ENCODE measurements at regions not wholly inside any gene's neighbourhood (a gene's known extent, or its start where the extent isn't known, plus 50 kb on each side); places are given as distances from the start of the nearest gene placed in this dataset.
A peak's percentile ranks its signal among the peaks of the same experiment; 100 is the strongest.

GRCh38 chr3:150094150-150094933 is 123.6 kb upstream of the PFN2 start:
- DNase-seq (ENCODE audit: low spot score) = peak; percentile 69

GRCh38 chr3:150091626-150092025 is 120.9 kb upstream of the PFN2 start:
- DNase-seq (ENCODE audit: low spot score) = no peak

- no peak for DNase-seq (ENCODE audit: low spot score)
Observed at GRCh38 chr3:150090877-150091276, 120.2 kb upstream of the PFN2 start.

GRCh38 chr3:150090006-150090405 is 119.3 kb upstream of the PFN2 start:
- no peak for DNase-seq (ENCODE audit: low spot score)

GRCh38 chr3:150084128-150084527 is 113.4 kb upstream of the PFN2 start:
- no peak for DNase-seq (ENCODE audit: low spot score)

GRCh38 chr3:150083655-150084042 is 113.0 kb upstream of the PFN2 start:
- DNase-seq (ENCODE audit: low spot score) = no peak

GRCh38 chr3:150082898-150083654 is 112.4 kb upstream of the PFN2 start:
- no peak for DNase-seq (ENCODE audit: low spot score)

GRCh38 chr3:150081084-150081483 is 110.4 kb upstream of the PFN2 start:
- DNase-seq (ENCODE audit: low spot score) = no peak

- DNase-seq (ENCODE audit: low spot score) = no peak
Observed at GRCh38 chr3:150080058-150080730, 109.5 kb upstream of the PFN2 start.

GRCh38 chr3:150079029-150079739 is 108.5 kb upstream of the PFN2 start:
- DNase-seq (ENCODE audit: low spot score) = peak; percentile 91

- no peak for DNase-seq (ENCODE audit: low spot score)
Observed at GRCh38 chr3:150077581-150078247, 107.0 kb upstream of the PFN2 start.

GRCh38 chr3:150077107-150077506 is 106.4 kb upstream of the PFN2 start:
- DNase-seq (ENCODE audit: low spot score) = no peak

- no peak for DNase-seq (ENCODE audit: low spot score)
Observed at GRCh38 chr3:150076443-150076842, 105.7 kb upstream of the PFN2 start.

- DNase-seq (ENCODE audit: low spot score) = no peak
Observed at GRCh38 chr3:150075417-150075865, 104.7 kb upstream of the PFN2 start.

GRCh38 chr3:150074697-150075416 is 104.2 kb upstream of the PFN2 start:
- DNase-seq (ENCODE audit: low spot score) = no peak

GRCh38 chr3:150074277-150074676 is 103.6 kb upstream of the PFN2 start:
- DNase-seq (ENCODE audit: low spot score) = no peak

GRCh38 chr3:150073513-150073912 is 102.8 kb upstream of the PFN2 start:
- no peak for DNase-seq (ENCODE audit: low spot score)

- no peak for DNase-seq (ENCODE audit: low spot score)
Observed at GRCh38 chr3:150073031-150073430, 102.3 kb upstream of the PFN2 start.

- DNase-seq (ENCODE audit: low spot score) = no peak
Observed at GRCh38 chr3:150072576-150072975, 101.9 kb upstream of the PFN2 start.

GRCh38 chr3:150070271-150070670 is 99.6 kb upstream of the PFN2 start:
- DNase-seq (ENCODE audit: low spot score) = no peak

- no peak for DNase-seq (ENCODE audit: low spot score)
Observed at GRCh38 chr3:150069633-150070032, 98.9 kb upstream of the PFN2 start.
